ENCODE measurements at regions not wholly inside any gene's neighbourhood (a gene's known extent, or its start where the extent isn't known, plus 50 kb on each side); places are given as distances from the start of the nearest gene placed in this dataset.

DNA sequence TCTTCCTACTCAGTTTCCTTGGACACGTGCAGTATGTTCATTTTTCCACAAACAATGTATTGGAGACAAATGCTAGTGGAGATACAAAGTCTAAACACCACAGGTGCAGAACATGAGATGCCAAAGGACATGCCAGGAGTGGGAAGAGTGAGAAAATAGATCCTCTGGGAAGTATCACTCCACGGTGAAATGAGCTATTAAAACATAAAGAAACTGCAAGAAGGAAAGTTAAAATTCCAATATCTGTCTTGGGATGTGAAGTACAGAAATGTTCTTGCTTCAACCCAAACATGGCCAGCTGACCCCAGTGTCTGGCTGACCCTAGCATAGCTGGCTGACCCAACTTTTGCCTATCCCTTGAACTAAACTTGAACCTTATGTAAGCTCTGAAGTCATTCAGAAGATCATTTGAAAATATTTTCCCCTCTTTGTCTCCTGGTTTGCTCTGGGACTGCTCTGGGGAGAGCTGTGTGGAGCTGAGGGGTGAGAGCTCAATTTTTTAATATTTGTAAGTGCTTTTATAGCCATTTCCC is 59.5 kb downstream of the FZD1 start:
- no peak for ATAC-seq (replicated peaks in 6 of 8)
- Histone ChIP-seq H3K4me1 (replicated peaks in 1 of 2) (no peaks in the 10 kb centered on the region), H3K27ac (no peak overlapping the region), H3K4me3 (no peak overlapping the region)
- 5 to 100% (median 79%) methylated on average over 1 to 2 of the region's 2 CpGs; no CpG with 5 or more reads in 2 of the 10 experiments for WGBS, 10 experiments
- in situ Hi-C loops (cut with MboI; ENCODE audit: low pct_unique_long_range_greater_than_20kb in 2 of 9, low sequenced_read_pairs in 9 of 9, unreplicated experiment in 9 of 9) = no loop called here

DNA sequence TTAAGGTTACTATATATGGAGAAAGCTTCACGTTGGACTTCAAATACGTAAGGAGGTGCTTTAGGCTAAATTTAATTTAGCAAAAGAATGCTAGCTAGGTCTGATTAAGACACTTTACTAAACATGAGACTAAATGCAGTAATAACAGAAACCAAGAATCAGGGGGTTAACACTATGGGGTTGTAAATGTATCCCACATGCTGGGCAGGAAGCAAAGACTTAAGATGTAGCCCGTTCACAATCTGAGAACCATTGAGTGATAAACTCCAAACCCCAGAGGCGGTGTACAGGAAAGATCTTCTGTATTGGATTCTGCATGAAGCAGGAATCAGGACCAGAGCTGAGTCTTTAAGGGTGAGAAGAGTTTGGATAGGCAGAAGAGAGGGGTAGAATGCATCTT is 60.4 kb downstream of the FZD1 start:
- no peak overlapping the region for H3K4me3 ChIP-seq
- no peaks in the 10 kb centered on the region for H3K4me1 ChIP-seq (replicated peaks in 1 of 2)
- 66 to 85% (median 74%) methylated on average over 1 to 4 of the region's 4 CpGs for WGBS, 10 experiments
- no peak for ATAC-seq (replicated peaks in 6 of 8)
- in situ Hi-C loops (cut with MboI; ENCODE audit: low pct_unique_long_range_greater_than_20kb in 2 of 9, low sequenced_read_pairs in 9 of 9, unreplicated experiment in 9 of 9) = no loop called here
- no peak overlapping the region for H3K27ac ChIP-seq

DNA sequence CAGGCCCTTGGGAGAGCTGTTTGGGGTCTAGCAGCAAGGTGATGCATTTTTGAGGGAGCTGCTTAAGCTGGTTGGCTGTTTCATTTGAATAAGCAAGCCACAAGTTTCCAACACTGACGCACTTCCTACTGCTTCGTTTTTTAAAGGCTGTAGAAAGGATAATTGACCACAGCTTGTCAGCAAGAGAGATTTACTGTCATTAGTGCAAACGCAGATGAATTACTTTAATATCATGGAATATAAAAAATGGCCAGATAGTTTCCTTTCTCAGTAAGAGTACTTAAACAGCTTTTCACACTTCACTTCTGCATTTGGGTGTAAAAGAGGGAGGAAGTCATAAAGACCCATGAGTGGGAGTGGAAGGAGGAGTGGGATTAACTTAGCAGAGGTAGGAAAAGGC is 61.5 kb downstream of the FZD1 start:
- 22 to 60% (median 29%) methylated on average over 2 to 3 of the region's 3 CpGs for WGBS, 10 experiments
- no peak overlapping the region for H3K4me3 ChIP-seq
- ATAC-seq (replicated peaks in 6 of 8) = no peak
- no peaks in the 10 kb centered on the region for H3K4me1 ChIP-seq (replicated peaks in 1 of 2)
- no peak overlapping the region for H3K27ac ChIP-seq
- in situ Hi-C loops (cut with MboI; ENCODE audit: low pct_unique_long_range_greater_than_20kb in 2 of 9, low sequenced_read_pairs in 9 of 9, unreplicated experiment in 9 of 9) = no loop called here

DNA sequence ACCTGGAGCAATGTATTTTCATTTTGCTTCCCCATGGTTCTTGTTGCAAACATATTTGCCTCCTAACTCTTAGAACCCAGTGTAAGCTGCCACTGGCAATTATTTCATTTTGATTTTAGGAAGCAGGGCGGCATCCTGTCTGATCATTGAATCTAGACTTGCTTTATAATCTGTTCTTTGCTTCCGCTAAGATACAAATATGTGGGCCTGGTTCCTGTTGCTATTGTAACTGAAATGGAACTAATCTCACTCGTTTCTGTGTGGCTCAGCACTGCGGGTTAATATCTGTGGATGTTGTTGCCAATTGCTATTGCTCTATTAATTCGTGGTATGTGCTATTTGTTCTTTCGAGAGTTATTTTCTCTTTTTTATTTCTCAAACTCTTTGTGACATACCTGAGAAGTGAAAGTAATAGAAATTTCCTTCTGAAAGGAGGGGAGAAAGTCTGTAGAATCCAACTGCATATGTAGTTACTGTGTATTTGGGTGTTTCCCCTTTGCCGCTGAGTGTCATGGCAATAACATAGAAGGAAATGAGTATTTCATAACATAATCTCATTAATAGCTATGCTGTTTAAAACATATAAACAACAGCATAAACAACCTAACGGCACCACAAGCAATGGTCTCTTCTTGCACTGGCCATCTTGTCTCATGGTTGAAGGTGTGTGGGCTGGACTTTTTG is 62.4 kb downstream of the FZD1 start:
- 65 to 95% (median 89%) methylated on average over 2 to 7 of the region's 8 CpGs for WGBS, 10 experiments
- Histone ChIP-seq H3K27ac (no peak overlapping the region), H3K4me3 (no peak overlapping the region), H3K4me1 (replicated peaks in 1 of 2) (no peaks in the 10 kb centered on the region)
- in situ Hi-C loops (cut with MboI; ENCODE audit: low pct_unique_long_range_greater_than_20kb in 2 of 9, low sequenced_read_pairs in 9 of 9, unreplicated experiment in 9 of 9) = no loop called here
- no peak for ATAC-seq (replicated peaks in 6 of 8)

DNA sequence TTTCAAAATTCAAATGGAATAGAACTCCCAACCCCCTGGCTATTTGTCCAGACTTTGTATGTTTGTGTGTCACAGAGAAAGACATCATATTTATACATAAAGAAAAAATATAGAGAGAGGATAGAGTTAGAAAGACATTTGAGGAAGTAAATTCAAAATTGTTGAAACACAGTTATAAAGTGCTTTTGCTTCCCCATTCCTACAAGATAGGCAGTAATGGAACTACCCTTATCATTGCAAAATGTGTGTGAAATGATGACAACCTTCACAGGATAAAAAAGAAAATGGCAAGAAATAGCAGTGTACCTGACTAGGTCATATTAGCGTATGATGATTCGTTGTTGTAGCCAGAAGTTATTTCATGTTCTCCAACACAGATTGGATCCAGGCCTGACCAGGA is 63.1 kb downstream of the FZD1 start:
- ATAC-seq (replicated peaks in 6 of 8) = no peak
- WGBS, 10 experiments = 83 to 100% (median 93%) methylated on average over 1 to 2 of the region's 2 CpGs; no CpG with 5 or more reads in 2 of the 10 experiments
- Histone ChIP-seq H3K27ac (no peak overlapping the region), H3K4me3 (no peak overlapping the region), H3K4me1 (replicated peaks in 1 of 2) (no peaks in the 10 kb centered on the region)
- in situ Hi-C loops (cut with MboI; ENCODE audit: low pct_unique_long_range_greater_than_20kb in 2 of 9, low sequenced_read_pairs in 9 of 9, unreplicated experiment in 9 of 9) = no loop called here

DNA sequence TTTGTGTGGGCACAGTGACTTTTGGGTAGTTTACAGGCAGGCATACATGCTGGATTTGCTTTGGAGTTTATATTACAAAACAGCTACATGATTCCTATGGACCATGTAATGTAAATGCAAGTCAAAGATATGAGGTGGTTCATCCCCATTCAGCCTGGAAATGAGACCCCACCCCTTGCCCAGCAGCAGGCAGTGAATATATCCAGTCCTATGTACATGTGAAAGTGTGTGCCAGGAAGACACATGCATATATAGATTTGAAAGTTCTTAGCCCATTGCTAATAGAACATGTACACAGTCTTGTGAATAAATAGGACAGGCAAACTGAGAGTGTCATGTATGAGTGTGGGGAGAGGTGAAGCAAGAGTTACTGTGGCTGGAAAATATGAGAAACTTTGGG is 65.3 kb downstream of the FZD1 start:
- peak in 3 of 8 experiments; percentile 36 to 88 (median 52) for ATAC-seq (replicated peaks in 6 of 8)
- Histone ChIP-seq H3K4me3 (no peak overlapping the region), H3K27ac (no peak overlapping the region), H3K4me1 (replicated peaks in 1 of 2) (no peaks in the 10 kb centered on the region)
- in situ Hi-C loops (cut with MboI; ENCODE audit: low pct_unique_long_range_greater_than_20kb in 2 of 9, low sequenced_read_pairs in 9 of 9, unreplicated experiment in 9 of 9) = no loop called here

DNA sequence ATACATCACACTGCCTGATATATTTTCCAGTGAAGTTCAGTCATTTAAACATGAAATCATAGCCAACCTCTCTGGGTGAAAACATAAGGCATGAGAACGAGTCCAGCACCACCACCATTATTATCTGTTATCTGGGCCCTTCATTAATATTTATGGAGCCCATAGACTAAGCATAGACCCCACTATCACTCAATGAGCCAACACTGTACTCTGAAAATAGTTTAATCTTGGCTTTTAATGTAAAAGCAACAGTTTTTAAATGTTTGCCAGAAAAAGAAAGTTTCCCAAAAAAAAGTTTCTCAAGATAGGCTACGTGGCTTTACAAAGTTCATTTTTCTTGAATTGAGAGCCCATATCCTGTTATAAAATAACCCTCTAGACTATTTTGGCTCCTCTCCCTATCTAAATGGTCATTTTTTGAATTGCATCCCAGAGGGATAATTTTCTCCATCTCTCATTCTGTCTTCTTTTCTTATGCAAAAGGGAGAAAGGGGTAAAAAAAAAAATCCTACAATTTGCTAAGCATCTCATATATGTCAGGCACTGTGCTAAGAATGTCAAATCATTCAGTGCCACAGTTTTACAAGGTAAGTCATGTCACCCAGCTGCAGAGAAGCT is 66.1 kb downstream of the FZD1 start:
- no peak overlapping the region for H3K4me3 ChIP-seq
- H3K27ac ChIP-seq = no peak overlapping the region
- WGBS, 10 experiments = 21 to 100% (median 71%) methylated on average over 1 to 2 of the region's 2 CpGs; no CpG with 5 or more reads in 1 of the 10 experiments
- no peaks in the 10 kb centered on the region for H3K4me1 ChIP-seq (replicated peaks in 1 of 2)
- no peak for ATAC-seq (replicated peaks in 6 of 8)
- in situ Hi-C loops (cut with MboI; ENCODE audit: low pct_unique_long_range_greater_than_20kb in 2 of 9, low sequenced_read_pairs in 9 of 9, unreplicated experiment in 9 of 9) = no loop called here

DNA sequence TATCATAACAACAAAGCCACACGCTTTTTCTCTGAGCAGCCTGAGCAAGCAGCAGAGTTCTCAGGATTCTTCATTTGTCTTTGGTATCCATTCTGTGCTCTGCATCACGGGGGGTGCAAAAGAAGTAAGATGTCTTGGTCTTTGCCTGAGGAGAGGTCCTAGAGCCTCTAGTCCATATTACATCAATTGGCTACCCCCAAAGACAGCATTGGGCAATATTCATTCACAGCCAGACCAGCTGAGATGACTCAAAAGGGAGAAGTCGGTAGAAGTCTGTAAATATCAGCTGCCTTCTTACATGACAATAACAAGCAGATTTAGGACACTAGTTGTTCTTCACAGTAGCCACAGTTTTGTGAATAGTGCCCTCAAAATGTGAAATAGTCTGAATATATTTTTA is 66.6 kb downstream of the FZD1 start:
- in situ Hi-C loops (cut with MboI; ENCODE audit: low pct_unique_long_range_greater_than_20kb in 2 of 9, low sequenced_read_pairs in 9 of 9, unreplicated experiment in 9 of 9) = no loop called here
- WGBS, 10 experiments = 0 to 80% (median 49%) methylated on average over 2 to 3 of the region's 3 CpGs; no CpG with 5 or more reads in 3 of the 10 experiments
- no peak overlapping the region for H3K27ac ChIP-seq
- peak in 1 of 8 experiments; percentile 28 for ATAC-seq (replicated peaks in 6 of 8)
- H3K4me1 ChIP-seq (replicated peaks in 1 of 2) = no peaks in the 10 kb centered on the region
- no peak overlapping the region for H3K4me3 ChIP-seq

DNA sequence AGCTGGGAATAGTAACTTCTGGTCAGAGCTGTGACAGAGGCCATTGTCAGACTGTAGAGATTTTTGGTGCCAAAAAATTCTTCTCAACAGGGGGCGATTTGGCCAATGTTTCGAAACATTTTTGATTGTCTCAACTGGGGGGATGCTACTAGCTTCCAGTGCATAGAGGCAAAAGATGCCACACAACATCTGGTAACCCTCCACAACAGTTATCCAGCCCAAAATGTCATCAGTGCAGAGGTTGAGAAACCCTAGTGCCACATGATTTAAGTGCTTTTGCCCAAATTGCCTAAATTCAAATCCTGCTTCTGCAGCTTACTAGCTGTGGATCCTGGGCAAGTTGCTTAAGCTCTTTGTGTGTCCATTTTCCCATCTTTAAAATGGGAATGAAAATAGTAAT is 71.9 kb downstream of the FZD1 start:
- 19 to 100% (median 80%) methylated on average over 1 to 2 of the region's 2 CpGs; no CpG with 5 or more reads in 4 of the 10 experiments for WGBS, 10 experiments
- no peak overlapping the region for H3K4me3 ChIP-seq
- ATAC-seq (replicated peaks in 6 of 8) = no peak
- in situ Hi-C loops (cut with MboI; ENCODE audit: low pct_unique_long_range_greater_than_20kb in 2 of 9, low sequenced_read_pairs in 9 of 9, unreplicated experiment in 9 of 9) = no loop called here
- no peaks in the 10 kb centered on the region for H3K4me1 ChIP-seq (replicated peaks in 1 of 2)
- H3K27ac ChIP-seq = no peak overlapping the region

DNA sequence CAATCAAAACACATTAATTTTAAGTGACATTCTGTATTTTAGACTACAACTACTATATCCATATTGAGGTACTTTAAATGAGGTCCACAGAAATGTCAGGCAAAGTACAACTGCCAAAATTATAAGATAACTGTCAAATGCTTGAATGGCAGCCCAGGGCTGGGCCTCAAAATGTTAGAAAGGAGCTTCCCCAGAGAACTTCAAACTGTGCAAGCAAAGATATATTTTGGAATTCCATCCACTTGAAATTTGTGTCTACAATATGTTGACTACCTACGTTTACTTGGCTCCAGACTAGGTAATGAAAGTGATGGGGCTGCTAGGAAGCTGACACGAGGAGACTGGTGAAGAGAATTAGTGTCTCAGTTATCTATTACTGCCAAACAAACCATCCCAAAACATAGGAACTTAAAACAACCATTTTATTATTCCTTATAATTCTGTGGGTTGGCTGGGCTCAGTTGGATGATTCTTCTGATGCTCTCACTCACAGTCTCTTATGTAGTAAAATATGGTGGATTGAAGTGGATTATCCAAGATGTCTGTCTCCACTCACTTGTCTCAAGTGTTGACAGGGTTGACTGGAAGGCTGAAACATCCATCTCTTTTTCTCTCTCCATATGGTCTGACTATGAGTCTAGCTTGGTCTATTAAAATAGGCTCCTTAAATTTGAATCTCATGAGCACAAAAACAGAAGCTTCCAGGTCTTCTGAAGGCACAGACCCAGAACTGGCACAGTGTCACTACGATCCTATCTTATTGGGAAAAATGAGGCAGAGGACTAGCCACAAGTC is 74.2 kb downstream of the FZD1 start:
- ATAC-seq (replicated peaks in 6 of 8) = no peak
- in situ Hi-C loops (cut with MboI; ENCODE audit: low pct_unique_long_range_greater_than_20kb in 2 of 9, low sequenced_read_pairs in 9 of 9, unreplicated experiment in 9 of 9) = no loop called here

DNA sequence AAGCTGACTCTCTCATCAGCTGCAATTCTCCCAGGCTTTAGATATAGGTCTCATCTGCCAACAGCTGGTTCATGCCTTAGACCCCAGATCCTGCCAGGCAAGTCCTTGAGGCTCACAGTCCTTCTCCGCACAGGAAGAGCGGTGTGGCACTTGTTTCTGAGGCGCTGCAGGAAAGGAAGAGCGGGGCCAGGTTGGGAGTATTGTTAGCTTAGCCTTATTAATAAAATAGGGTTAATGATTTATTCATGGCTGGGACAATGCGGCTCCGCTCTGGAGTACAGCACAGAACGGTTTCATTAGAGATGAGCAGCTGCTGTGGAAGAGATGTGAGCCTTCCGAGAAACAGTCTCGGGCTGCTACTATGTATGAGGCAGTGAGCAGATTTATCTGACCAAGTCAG is 78.1 kb downstream of the FZD1 start:
- no peak overlapping the region for H3K27ac ChIP-seq
- in situ Hi-C loops (cut with MboI; ENCODE audit: low pct_unique_long_range_greater_than_20kb in 2 of 9, low sequenced_read_pairs in 9 of 9, unreplicated experiment in 9 of 9) = no loop called here
- peak in 5 of 8 experiments; percentile 65 to 79 (median 71) for ATAC-seq (replicated peaks in 6 of 8)
- H3K4me3 ChIP-seq = no peak overlapping the region
- WGBS, 10 experiments = 20 to 100% (median 59%) methylated on average over 1 to 9 of the region's 9 CpGs; no CpG with 5 or more reads in 4 of the 10 experiments
- H3K4me1 ChIP-seq (replicated peaks in 1 of 2) = peaks cover 8 to 11% of the 10 kb centered on the region in 2 donors

More for the DNA sequence above, 74.2 kb downstream of the FZD1 start:
- WGBS, 10 experiments = 20 to 83% (median 40%) methylated on average over 1 to 3 of the region's 3 CpGs; no CpG with 5 or more reads in 3 of the 10 experiments
- Histone ChIP-seq H3K27ac (no peak overlapping the region), H3K4me3 (no peak overlapping the region), H3K4me1 (replicated peaks in 1 of 2) (peaks cover 2 to 8% of the 10 kb centered on the region in 2 donors)

DNA sequence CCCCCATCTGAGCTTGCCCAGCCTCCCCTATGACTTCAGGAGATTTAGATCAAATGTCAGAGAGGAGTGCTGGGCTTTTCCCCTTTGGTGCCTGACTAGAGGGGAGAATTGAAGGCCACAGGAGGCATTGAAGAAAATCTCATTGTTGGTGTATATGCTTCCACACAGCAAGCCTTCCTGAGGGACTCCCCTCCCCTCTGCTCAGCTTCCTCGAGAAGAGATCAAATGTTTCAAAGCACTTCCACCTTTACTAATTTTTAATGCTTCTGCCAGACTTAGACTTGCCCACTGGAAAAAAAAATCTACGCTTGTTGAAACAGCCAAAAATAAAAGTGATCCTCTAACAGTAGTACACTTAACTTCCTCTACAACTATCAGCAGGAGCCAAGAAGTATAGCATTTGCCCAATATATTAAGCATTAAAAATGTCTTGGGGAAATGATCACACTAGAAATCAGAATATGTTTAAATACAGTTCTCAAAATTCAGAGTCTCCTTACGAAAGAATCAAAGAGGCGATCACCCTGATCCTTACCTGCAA is 79.3 kb downstream of the FZD1 start:
- WGBS, 10 experiments = 50 to 100% (median 93%) methylated on average over 1 to 4 of the region's 4 CpGs; no CpG with 5 or more reads in 2 of the 10 experiments
- in situ Hi-C loops (cut with MboI; ENCODE audit: low pct_unique_long_range_greater_than_20kb in 2 of 9, low sequenced_read_pairs in 9 of 9, unreplicated experiment in 9 of 9) = no loop called here
- no peak for ATAC-seq (replicated peaks in 6 of 8)
- Histone ChIP-seq H3K4me1 (replicated peaks in 1 of 2) (peaks cover 8 to 16% of the 10 kb centered on the region in 2 donors), H3K27ac (no peak overlapping the region), H3K4me3 (no peak overlapping the region)
